GM18517 (cell line): ENCODE measurements at regions not wholly inside any gene's neighbourhood (a gene's known extent, or its start where the extent isn't known, plus 50 kb on each side); places are given as distances from the start of the nearest gene placed in this dataset.

Experiments
- ATAC-seq: cut with Tn5 transposase; IDR thresholded peaks from one replicate; pipeline ENCODE4 v1.9.1; 2021; ENCODE audit warnings: mild to moderate bottlenecking, moderate library complexity; ENCODE audit not compliant: unreplicated experiment

GRCh38 chr12:17266856-17267255 lies 660.9 kb upstream of the LMO3 start:
- ATAC-seq, result no peak

DNA sequence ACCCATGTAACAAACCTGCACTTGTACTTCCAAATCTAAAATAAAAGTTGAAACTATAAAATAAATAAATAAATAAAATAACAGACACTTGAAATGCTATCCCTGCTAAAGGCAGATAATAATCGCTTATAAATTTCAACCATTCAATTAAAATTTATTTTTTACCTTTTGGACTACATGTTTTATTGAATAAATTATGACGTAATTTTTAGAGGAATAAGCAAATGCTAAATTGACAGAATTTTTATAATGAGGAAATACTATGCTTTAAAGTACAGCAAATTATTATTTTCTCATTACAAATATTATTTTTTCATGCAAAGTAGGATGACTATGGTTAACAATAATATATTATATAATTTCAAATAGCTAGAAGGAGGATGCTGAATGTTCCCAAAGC lies 658.6 kb upstream of the LMO3 start:
- no peak for ATAC-seq

- ATAC-seq, result no peak
These were observed 633.9 kb upstream of the LMO3 start for GRCh38 chr12:17239874-17240273.

DNA sequence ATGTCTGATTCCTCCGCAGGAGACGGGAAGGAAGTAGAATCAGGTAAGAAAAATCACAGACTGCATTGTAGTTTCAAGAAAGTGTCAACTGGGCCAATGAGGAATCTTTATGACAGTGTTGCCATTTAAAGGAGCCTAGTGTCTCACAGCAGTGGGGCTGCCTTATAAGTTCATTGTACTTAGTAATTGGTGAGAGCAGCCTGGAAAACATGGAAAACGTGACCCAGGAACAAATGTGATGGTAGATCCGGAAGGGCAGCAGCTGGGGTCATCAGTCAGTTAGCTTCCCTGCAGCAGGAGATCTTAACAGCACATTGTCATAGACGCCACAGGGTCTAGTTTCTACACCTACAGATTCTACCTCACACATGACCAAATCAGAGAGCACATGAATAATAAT lies 630.0 kb upstream of the LMO3 start:
- ATAC-seq, result no peak

- no peak for ATAC-seq
These were observed 610.0 kb upstream of the LMO3 start for GRCh38 chr12:17215759-17216570.

- ATAC-seq, result no peak
These were observed 609.0 kb upstream of the LMO3 start for GRCh38 chr12:17214929-17215328.

GRCh38 chr12:17206553-17206952 lies 600.6 kb upstream of the LMO3 start:
- ATAC-seq, result no peak

DNA sequence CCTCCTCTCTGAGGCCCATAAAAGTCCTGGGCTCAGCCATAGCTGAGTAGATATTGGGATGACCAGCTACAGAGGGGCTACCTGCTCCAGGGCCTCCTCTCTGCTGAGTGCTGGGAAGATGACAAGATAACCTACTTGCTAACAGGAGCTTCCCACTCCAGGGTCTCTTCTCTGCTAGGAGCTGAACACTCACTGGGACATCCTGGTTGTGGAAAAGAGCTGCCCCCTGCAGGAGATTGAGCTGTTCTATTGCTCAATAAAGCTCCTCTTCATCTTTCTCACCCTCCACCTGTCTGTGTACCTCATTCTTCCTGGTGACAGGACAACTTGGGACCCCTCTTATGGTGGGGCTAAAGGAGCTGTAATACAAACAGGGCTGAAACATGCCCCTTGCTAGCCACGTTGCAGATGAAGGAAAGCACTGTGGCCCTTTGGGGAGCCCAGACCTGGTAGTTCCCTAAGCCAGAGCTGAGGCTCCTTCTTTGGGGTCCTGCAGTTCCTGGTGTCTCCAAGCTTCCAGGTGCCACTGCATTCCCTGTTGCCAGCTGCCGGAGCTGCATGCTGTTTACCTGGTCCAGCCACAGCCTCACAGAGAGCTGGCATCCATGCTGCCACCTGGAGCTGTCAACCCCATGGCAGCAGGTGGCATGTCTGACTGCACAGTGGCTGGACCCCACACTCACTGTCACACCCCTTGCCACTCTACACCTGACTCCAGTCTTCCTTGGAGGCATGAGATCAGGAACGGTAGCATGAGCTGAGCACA lies 598.5 kb upstream of the LMO3 start:
- no peak for ATAC-seq

DNA sequence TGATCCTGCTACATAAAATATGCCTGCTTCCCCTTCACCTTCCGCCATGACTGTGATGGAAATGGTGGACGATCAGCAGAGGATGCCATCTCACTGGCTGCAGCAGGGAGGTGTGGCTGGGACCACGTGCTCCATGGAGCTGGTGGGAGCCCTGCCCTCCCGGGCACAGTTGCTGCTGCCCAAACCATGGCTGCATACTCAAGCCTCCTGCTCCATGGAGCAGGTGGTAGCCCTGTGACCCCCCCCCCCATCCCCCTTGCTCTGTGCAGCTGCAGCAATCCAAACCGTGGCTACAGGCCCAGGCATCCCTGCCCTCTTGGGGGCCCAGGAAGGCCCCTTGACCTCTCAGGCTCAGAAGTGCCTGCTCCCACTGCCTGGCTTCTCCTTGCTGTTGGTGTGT lies 597.5 kb upstream of the LMO3 start:
- ATAC-seq, result no peak

DNA sequence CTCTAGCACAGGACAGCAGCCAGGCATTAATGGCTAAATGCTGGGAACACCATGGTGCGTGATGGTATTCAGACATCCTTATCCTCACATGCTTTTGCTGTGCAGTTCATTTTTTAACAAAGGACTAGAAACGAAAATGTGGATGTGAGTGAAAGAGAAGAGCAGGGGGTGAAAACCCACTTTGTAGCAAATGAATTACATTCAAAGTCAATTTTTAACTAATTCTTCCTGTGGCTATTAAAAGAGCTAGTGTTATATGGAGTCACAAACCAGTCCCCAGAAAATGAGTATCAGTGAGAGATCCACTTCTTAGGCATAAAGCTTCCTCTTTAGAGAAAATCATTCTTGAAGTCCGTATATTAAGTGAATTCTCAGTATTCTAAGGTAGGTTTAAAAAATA lies 592.0 kb upstream of the LMO3 start:
- no peak for ATAC-seq

DNA sequence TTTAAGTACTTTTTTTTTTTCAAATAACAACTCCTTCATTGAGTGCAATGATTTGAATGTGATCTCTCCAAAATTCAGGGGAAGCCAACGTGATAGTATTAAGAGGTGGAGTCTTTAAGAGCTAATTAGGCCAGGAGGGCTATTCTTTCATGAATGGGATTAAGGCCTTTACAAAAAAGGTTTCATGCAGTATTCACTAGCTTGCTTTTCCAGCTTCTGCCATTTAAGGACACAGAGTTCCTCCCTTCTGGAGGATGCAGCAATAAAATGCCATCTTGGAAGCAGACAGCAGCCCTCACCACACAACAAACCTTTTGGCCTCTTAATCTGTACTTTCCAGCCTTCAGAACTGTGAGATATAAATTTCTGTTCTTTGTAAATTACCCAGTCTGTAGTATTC lies 586.8 kb upstream of the LMO3 start:
- no peak for ATAC-seq

- no peak for ATAC-seq
These were observed 563.9 kb upstream of the LMO3 start for GRCh38 chr12:17169726-17170471.

DNA sequence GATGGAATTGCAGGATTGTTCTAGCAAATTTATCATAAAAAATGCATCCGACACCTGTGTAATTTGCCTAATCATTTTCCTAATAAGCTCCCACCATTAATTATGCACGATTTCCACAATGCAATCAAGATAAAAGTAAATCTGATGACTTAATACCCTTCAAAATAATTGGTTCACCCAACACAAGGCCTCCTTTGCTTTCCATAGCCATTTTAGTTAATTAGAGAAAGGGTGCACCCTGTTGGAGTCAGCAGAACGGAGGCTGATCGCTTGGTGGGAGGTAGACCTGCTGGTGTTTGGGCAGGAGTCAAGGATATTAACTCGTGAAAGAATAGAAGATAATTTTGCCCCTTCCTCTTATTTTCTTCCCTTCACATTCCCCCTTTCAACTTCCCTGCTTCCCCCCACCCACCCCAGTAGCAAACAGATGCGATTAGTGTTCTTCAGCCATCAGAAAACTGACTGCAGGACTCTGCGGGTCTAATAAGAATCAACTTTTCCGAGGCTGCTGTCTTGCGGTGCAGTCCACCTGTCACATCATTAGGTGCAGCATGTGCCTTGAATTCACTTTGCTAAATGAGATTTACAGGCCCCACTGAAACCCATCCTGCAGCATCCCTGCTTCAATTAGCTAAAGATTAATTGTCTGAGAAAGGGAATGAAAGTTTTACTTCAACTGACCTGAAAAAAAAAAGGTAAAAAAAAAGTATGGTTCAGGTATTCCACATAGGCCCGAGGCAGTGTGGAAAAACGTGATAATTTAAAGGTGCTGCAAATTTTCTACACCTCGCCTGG lies 553.7 kb upstream of the LMO3 start:
- no peak for ATAC-seq

DNA sequence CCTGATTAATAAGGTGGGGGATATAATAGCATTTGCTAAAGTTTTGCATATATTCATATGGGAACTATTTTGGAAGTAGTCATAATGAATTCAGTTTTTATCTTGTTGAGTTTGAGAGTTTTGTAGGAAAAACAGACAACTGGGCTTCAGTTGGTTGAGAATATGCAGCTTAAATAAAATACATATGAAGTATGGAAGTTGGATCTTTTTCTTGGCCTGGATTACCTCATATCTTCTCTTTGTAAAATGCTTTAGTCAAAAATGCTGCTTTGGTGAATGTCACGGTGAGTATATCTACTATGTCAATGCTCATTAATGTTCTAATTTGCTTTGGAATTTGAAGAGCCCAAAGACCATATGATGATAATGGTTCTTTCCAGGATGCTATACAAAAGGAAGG lies 552.2 kb upstream of the LMO3 start:
- ATAC-seq, result no peak

- ATAC-seq, result no peak
These were observed 546.0 kb upstream of the LMO3 start for GRCh38 chr12:17151917-17152316.

GRCh38 chr12:17148706-17149105 lies 542.7 kb upstream of the LMO3 start:
- ATAC-seq, result no peak

DNA sequence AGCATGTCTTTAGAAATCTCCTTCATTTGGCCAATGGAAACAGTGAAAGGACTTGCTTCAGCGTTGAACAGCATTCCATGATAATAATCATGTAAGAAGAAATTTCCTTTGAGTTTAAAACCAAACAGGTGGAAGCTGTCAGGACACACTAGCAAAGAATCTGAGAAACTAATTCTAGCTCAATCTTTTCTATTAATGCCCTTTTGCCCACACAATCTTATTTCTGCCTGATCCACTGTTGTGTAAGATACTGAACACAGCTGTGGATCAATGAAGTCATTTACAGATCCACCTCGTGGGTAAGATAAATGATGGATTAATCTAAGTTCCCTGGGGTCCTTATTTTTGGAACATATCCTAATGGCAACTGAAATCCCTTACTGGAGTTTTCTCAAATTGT lies 536.9 kb upstream of the LMO3 start:
- no peak for ATAC-seq

DNA sequence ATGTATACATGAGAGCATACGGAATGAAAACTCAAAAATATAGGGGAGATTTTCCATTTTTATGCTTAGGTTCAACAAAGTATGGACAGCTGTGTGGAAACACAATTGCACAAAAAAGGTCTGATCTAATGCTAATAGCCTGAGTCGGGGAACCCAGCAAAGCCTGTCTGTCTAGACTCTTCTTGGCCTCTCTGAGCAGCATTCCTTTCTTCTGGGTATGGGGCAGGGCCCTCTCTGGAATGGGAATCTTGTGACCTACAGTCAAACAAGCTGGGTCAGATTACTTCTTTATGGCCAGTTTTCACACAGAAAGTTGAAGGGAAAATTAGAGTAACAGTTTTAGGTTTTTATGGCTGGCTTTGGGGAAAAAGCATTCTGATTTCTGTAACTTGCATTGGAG lies 534.0 kb upstream of the LMO3 start:
- ATAC-seq, result no peak

- no peak for ATAC-seq
These were observed 531.4 kb upstream of the LMO3 start for GRCh38 chr12:17137396-17137795.

DNA sequence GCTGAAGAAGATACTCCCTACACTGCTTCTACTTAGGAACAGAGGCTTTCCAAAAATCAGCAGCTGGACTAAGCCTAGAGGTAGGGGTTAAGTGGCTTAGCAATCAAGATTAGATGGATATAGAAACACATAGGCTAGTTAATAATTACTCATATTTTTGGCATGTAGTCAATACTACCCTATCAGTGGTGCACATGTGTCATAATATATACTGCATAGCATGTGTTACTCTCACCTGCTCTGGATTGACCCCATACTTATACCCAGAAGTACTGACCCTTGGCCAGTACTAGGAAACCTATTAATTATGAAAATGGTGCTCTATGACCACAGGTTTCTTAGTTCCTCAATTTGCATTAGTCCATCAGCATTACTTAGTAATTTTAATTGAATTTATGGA lies 528.4 kb upstream of the LMO3 start:
- ATAC-seq, result no peak

GRCh38 chr12:17132336-17132735 lies 526.4 kb upstream of the LMO3 start:
- no peak for ATAC-seq
